HEK293T (cell line): ENCODE measurements at regions not wholly inside any gene's neighbourhood (a gene's known extent, or its start where the extent isn't known, plus 50 kb on each side); places are given as distances from the start of the nearest gene placed in this dataset.

Experiments used
- CTCF ChIA-PET: fragments of 350-600 bp; formaldehyde crosslinking; extraction: SDS; loops from one replicate; lab custom pipeline; 2021; ENCODE audit warnings: antibody characterized with exemption, inconsistent platforms; lab: Yijun Ruan, JAX
- POLR2A ChIA-PET: fragments of 350-600 bp; formaldehyde crosslinking; extraction: SDS; loops from one replicate; lab custom pipeline; 2020; ENCODE audit warnings: antibody characterized with exemption, inconsistent platforms; lab: Yijun Ruan, JAX
- DNase-seq: peaks from one replicate; pipeline ENCODE4 v3.0.0; 2012; ENCODE audit warnings: mixed read lengths; ENCODE audit errors: extremely low spot score
- ARNT ChIP-seq: fragments of 450-650 bp; IDR thresholded peaks from 2 replicates; pipeline ENCODE4 v1.6.1; 2017; ENCODE audit warnings: mild to moderate bottlenecking
- BHLHE40 ChIP-seq: fragments of 450-650 bp; IDR thresholded peaks from 2 replicates; pipeline ENCODE4 v1.6.1; 2016; ENCODE audit warnings: mild to moderate bottlenecking, moderate library complexity, borderline replicate concordance
- CTBP1 ChIP-seq: fragments of 450-650 bp; IDR thresholded peaks from 2 replicates; pipeline ENCODE4 v1.6.1; 2016; ENCODE audit warnings: borderline replicate concordance
- ELF4 ChIP-seq: fragments of 450-650 bp; IDR thresholded peaks from 2 replicates; pipeline ENCODE4 v1.6.1; 2017; ENCODE audit warnings: antibody characterized with exemption
- FOXA1 ChIP-seq: fragments of 450-650 bp; IDR thresholded peaks from 2 replicates; pipeline ENCODE4 v1.6.1; 2016; ENCODE audit warnings: mild to moderate bottlenecking
- FOXK2 ChIP-seq: fragments of 450-650 bp; IDR thresholded peaks from 2 replicates; pipeline ENCODE4 v1.6.1; 2016; ENCODE audit warnings: mild to moderate bottlenecking
- FOXM1 ChIP-seq: fragments of 450-650 bp; IDR thresholded peaks from 2 replicates; pipeline ENCODE4 v1.6.1; 2017; ENCODE audit warnings: mild to moderate bottlenecking, borderline replicate concordance
- HDGF ChIP-seq: fragments of 450-650 bp; IDR thresholded peaks from 2 replicates; pipeline ENCODE4 v1.6.1; 2017; ENCODE audit warnings: antibody characterized with exemption, borderline replicate concordance
- L3MBTL2 ChIP-seq: fragments of 450-650 bp; conservative IDR thresholded peaks from 2 replicates; pipeline ENCODE4 v1.6.1; 2016; ENCODE audit warnings: mild to moderate bottlenecking
- LEF1 ChIP-seq: fragments of 450-650 bp; IDR thresholded peaks from 2 replicates; pipeline ENCODE4 v1.6.1; 2017; ENCODE audit warnings: mild to moderate bottlenecking, borderline replicate concordance
- NFRKB ChIP-seq: fragments of 450-650 bp; IDR thresholded peaks from 2 replicates; pipeline ENCODE4 v1.6.1; 2016; ENCODE audit warnings: mild to moderate bottlenecking, moderate library complexity
- SUZ12 ChIP-seq: fragments of 450-650 bp; IDR thresholded peaks from 2 replicates; pipeline ENCODE4 v1.6.1; 2016; ENCODE audit warnings: mild to moderate bottlenecking
- TARDBP ChIP-seq: fragments of 450-650 bp; IDR thresholded peaks from 2 replicates; pipeline ENCODE4 v1.6.1; 2016
- ZNF384 ChIP-seq: fragments of 450-650 bp; IDR thresholded peaks from 2 replicates; pipeline ENCODE4 v1.6.1; 2016
- TF ChIP-seq, protein P1 (sequence below): fragments of 450-650 bp; IDR thresholded peaks from 2 replicates; pipeline ENCODE4 v1.6.1; 2016

DNA sequence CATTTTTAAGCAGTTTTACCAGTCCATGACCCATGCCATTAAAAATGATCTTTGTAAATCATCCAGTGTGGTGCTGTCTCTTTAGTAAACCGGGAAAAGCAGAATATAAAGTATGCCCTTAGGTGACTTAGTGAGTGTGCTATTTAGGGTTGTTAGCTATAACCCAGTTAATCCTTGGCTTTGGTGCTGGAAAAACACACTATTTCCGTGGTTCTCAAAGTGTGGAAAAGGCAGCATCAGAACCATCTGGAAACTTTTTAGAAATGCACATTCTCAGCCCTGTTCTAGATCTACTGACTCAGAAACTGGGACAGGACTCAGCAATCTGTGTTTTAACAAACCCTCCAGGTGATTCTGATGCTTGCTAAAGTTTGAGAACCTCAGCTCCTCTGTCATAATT lies 123.6 kb upstream of the ZNF608 start:
- POLR2A ChIA-PET, result no interaction called here
- TF ChIP-seq TARDBP (no peak), SUZ12 (no peak), CTBP1 (no peak), L3MBTL2 (no peak), HDGF (no peak)
- DNase-seq, result no peak
- CTCF ChIA-PET, result no interaction called here

DNA sequence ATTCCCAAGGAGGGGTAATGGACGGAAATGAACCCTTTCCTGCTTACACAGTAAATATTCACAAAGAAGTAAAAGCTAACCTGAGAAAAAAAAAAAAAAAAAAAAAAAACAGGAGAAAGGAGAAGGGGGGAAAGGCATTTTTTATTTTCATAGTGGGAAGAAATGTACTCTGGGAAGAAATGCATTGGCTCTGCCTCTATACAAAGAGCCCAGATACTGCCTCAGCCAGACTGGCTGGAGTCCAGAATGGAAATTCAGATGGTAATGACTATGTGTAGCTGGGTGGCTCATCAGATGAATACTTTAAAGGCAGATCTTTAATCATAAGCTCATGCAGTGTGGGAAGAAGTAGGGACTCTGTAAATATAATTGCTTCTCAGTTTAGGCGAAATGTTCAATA lies 124.9 kb upstream of the ZNF608 start:
- ChIA-PET CTCF (interaction anchor here (1.0 kb wide), 1 partner anchor 12 kb away, joined by 6 read pairs; no protein-coding TSS in a partner anchor), POLR2A (interaction anchor here (0.8 to 1.4 kb wide), 2 partner anchors 10 to 123 kb away, joined by 3 to 5 read pairs; no protein-coding TSS in a partner anchor)
- DNase-seq, result no peak
- TF ChIP-seq SUZ12 (no peak), FOXK2 (no peak), NFRKB (no peak), ELF4 (no peak), BHLHE40 (no peak)
- TF ChIP-seq, protein P1, sequence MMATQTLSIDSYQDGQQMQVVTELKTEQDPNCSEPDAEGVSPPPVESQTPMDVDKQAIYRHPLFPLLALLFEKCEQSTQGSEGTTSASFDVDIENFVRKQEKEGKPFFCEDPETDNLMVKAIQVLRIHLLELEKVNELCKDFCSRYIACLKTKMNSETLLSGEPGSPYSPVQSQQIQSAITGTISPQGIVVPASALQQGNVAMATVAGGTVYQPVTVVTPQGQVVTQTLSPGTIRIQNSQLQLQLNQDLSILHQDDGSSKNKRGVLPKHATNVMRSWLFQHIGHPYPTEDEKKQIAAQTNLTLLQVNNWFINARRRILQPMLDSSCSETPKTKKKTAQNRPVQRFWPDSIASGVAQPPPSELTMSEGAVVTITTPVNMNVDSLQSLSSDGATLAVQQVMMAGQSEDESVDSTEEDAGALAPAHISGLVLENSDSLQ, result no peak

DNA sequence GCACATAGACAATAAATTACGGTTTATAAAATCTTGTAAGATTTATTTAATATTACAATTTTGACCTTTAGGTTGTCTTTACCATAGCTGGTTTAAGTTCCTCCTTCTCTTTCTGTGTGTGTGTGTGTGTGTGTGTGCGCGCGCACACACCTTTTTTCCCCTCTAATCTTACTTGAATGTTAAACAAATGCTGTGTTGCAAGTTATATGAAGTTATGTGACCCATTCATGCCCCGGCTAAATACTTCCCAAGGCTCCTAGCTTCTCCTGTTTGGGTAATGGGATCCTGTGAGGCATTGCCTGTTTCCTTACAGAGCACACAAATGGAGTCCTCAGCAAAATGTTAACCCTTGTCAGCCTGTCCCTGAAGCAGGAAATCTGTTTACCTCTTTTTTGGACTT lies 125.6 kb upstream of the ZNF608 start:
- DNase-seq, result no peak
- TF ChIP-seq FOXM1 (no peak), L3MBTL2 (no peak), ZNF384 (no peak), FOXK2 (no peak), TARDBP (no peak), LEF1 (no peak), HDGF (no peak), CTBP1 (no peak), ELF4 (no peak), FOXA1 (no peak), ARNT (no peak)
- TF ChIP-seq, protein P1, result no peak
- ChIA-PET CTCF (interaction anchor here (0.5 to 1.0 kb wide), 2 partner anchors 12 to 413 kb away, joined by 3 to 6 read pairs; no protein-coding TSS in a partner anchor), POLR2A (interaction anchor here (0.8 to 1.4 kb wide), 2 partner anchors 11 to 124 kb away, joined by 3 to 5 read pairs; no protein-coding TSS in a partner anchor)

DNA sequence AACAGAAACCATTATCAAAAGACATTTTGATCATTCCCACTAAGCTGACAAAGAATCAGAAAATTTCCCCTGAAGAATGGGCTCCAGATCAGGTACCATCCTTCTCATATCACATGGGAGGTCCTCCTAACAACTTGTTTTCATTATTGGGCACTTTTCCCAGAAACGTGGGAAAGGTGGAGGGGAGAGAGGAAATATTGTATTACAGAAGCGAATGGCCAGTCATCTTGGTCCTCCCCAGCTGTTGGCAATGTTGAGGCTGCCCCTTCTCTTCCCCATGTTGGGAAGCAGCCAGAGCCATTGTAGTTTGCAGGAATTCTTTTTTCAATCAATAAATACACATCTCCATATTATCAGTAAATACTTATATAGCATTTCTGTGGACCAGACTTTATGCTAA lies 126.2 kb upstream of the ZNF608 start:
- CTCF ChIA-PET, result no interaction called here
- TF ChIP-seq, protein P1, result no peak
- no peak for TF ChIP-seq SUZ12
- DNase-seq, result no peak
- POLR2A ChIA-PET, result interaction anchor here (1.4 kb wide), 1 partner anchor 124 kb away, joined by 5 read pairs; no protein-coding TSS in a partner anchor

DNA sequence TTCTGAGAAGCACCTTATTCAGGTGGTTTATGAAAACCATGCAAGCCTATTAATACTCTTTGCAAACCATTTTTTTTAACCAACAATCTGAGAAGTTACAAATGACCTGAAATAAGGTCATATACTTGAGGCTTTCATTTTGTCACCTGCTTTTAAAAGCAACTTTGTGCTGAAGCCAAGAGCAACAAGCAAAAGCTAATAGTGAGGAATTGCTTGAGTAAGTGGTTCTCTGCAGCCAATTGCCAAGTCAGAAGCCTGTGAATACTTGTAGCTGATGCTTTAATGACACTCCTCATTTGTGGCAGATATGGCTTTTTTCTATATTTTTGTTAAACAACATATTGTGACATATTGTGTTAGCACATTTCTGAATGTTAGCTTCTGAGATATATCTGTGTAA lies 126.7 kb upstream of the ZNF608 start:
- POLR2A ChIA-PET, result no interaction called here
- DNase-seq, result no peak
- TF ChIP-seq ARNT (no peak), FOXM1 (no peak), FOXK2 (no peak), FOXA1 (no peak), NFRKB (no peak), BHLHE40 (no peak), SUZ12 (no peak), L3MBTL2 (no peak), ZNF384 (no peak), CTBP1 (no peak), LEF1 (no peak), HDGF (no peak), TARDBP (no peak), ELF4 (no peak)
- TF ChIP-seq, protein P1, result no peak
- CTCF ChIA-PET, result no interaction called here

DNA sequence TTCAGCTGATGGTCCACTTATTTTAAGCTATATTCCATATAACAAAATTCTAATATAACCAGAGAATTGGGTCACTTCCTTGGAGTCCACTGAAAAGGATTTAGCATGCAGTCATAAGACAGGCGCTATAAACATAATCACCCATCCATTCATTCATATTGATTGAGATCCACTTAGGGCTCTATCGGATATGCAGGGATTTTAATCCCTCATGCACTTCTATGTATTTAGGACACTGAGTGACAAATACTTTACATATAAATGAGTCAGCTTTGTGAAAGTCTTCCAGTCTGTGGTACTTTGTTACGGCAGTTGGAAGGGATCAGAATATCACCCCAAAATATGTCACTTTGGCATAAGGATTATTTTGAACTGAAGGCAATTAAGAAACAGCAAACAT lies 127.3 kb upstream of the ZNF608 start:
- TF ChIP-seq, protein P1, result no peak
- TF ChIP-seq LEF1, result no peak
- ChIA-PET POLR2A (no interaction called here), CTCF (no interaction called here)
- no peak for DNase-seq
